ENCODE measurements at regions not wholly inside any gene's neighbourhood (a gene's known extent, or its start where the extent isn't known, plus 50 kb on each side); places are given as distances from the start of the nearest gene placed in this dataset.

DNA sequence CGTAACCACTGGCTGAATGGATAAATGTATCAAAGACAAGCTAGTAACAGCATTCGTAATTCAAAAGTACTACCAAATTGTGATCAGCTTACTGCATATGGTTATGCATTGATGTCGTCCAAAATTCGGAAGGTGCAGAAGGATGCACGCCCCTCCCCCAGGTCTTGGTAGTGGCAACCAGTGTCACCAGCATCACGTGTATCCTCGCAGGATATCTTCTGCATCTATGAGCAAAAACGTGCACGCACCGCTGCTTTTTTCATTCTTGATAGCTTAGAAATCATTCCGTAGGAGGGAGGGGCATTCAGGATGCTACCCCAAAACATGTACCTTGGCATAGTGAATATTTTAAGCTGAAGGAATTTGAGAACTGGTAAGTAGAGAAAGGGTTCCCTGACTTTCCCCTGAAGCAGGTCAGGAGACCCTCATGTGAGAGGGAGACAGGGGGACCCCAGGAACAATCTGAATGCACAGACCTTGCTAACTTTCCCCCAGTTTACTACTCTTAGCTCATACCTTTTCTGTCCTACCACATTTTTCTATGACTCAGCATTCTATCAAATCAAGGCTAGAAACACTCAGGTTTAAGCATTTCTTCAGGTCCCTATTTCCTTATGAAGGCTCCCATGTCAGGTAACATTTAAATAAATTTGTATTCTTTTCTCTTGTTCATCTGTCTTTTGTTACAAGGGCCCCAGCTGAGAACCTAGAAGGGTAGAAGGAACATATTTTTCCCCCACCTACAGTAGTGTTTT lies 61.2 kb upstream of the TM9SF2 start:
- TF ChIP-seq, protein P1, sequence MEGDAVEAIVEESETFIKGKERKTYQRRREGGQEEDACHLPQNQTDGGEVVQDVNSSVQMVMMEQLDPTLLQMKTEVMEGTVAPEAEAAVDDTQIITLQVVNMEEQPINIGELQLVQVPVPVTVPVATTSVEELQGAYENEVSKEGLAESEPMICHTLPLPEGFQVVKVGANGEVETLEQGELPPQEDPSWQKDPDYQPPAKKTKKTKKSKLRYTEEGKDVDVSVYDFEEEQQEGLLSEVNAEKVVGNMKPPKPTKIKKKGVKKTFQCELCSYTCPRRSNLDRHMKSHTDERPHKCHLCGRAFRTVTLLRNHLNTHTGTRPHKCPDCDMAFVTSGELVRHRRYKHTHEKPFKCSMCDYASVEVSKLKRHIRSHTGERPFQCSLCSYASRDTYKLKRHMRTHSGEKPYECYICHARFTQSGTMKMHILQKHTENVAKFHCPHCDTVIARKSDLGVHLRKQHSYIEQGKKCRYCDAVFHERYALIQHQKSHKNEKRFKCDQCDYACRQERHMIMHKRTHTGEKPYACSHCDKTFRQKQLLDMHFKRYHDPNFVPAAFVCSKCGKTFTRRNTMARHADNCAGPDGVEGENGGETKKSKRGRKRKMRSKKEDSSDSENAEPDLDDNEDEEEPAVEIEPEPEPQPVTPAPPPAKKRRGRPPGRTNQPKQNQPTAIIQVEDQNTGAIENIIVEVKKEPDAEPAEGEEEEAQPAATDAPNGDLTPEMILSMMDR (IDR thresholded peaks at IDR 0.05), result no peak
- TF ChIP-seq POLR2A (IDR thresholded peaks at IDR 0.05), result no peak

Data from lower leg skin (tissue), 3 donors.